H1 (cell line): ENCODE measurements at regions not wholly inside any gene's neighbourhood (a gene's known extent, or its start where the extent isn't known, plus 50 kb on each side); places are given as distances from the start of the nearest gene placed in this dataset.

Source experiments
- CTCF ChIA-PET: fragments of 300-600 bp; sonication (Branson Sonifier 250); formaldehyde crosslinking; loops from one replicate; lab custom pipeline; 2021; ENCODE audit not compliant: partially characterized antibody; lab: Charles Lee
- POLR2A ChIA-PET: fragments of 300-600 bp; sonication (Branson Sonifier 250); formaldehyde crosslinking; loops from one replicate; lab custom pipeline; 2021; ENCODE audit warnings: inconsistent platforms; ENCODE audit not compliant: partially characterized antibody; lab: Charles Lee
- DNase-seq, 2 experiments: peaks; one replicate each; pipeline versions ENCODE4 v3.0.0 to v3.0.0-alpha.2; 2010 to 2022; ENCODE audit warnings: low spot score in 2 of 2, low read depth in 1 of 2, mixed read lengths in 1 of 2
- FAIRE-seq: peaks from 2 replicates; lab custom pipeline; 2011; peaks lifted over from hg19 to GRCh38; lab: Jason Lieb, UNC
- H2AFZ ChIP-seq: 2 replicates; pipeline ENCODE4 v1.8.1; 2012; ENCODE audit warnings: low read length, inconsistent platforms
- H2AK5ac ChIP-seq: 2 replicates; pipeline ENCODE4 v1.6.1; 2013; ENCODE audit warnings: low read depth, low read length
- H2BK120ac ChIP-seq: replicated peaks from 2 replicates; pipeline ENCODE3; 2013; ENCODE audit warnings: low read depth, low read length, inconsistent platforms
- H2BK12ac ChIP-seq: 2 replicates; pipeline ENCODE4 v1.6.1; 2013; ENCODE audit warnings: low read depth, low read length
- H2BK15ac ChIP-seq: 2 replicates; pipeline ENCODE4 v1.6.1; 2013; ENCODE audit warnings: low read length
- H2BK20ac ChIP-seq: 2 replicates; pipeline ENCODE4 v1.6.1; 2013; ENCODE audit warnings: low read length
- H2BK5ac ChIP-seq: 2 replicates; pipeline ENCODE4 v1.6.1; 2013; ENCODE audit warnings: low read depth, low read length
- H3K14ac ChIP-seq: 2 replicates; pipeline ENCODE4 v1.6.1; 2013; ENCODE audit warnings: inconsistent platforms; ENCODE audit not compliant: insufficient read length
- H3K18ac ChIP-seq: 2 replicates; pipeline ENCODE4 v1.6.1; 2013; ENCODE audit warnings: low read length; ENCODE audit errors: extremely low read depth
- H3K23ac ChIP-seq: 2 replicates; pipeline ENCODE4 v1.6.1; 2013; ENCODE audit warnings: inconsistent platforms; ENCODE audit not compliant: insufficient read length
- H3K23me2 ChIP-seq: 2 replicates; pipeline ENCODE4 v1.6.1; 2013; ENCODE audit warnings: low read depth, low read length
- H3K27ac ChIP-seq: 2 replicates; pipeline ENCODE4 v1.6.1; 2011; ENCODE audit warnings: low read depth, low read length, inconsistent platforms
- H3K27me3 ChIP-seq, 4 experiments: replicated peaks in 1 of 4; 1 replicate in 1 of 4; 2 replicates in 3 of 4; pipeline versions ENCODE4 v1.6.1 to v1.8.1; 2011 to 2013; ENCODE audit warnings: low read length in 3 of 4, mild to moderate bottlenecking in 3 of 4, inconsistent platforms in 2 of 4, mixed read lengths in 2 of 4, moderate library complexity in 1 of 4; ENCODE audit not compliant: control insufficient read depth in 3 of 4, insufficient read depth in 3 of 4; ENCODE audit errors: extremely low read depth in 1 of 4
- H3K36me3 ChIP-seq, 4 experiments: 2 replicates each; pipeline versions ENCODE4 v1.6.1 to v1.8.1; 2011 to 2013; ENCODE audit warnings: mild to moderate bottlenecking in 4 of 4, low read length in 3 of 4, moderate library complexity in 2 of 4, control low read depth in 1 of 4, inconsistent platforms in 1 of 4; ENCODE audit not compliant: insufficient read depth in 4 of 4, control insufficient read depth in 2 of 4
- H3K4ac ChIP-seq: replicated peaks from 2 replicates; pipeline ENCODE3; 2013; ENCODE audit warnings: low read length, low read depth, mixed read lengths, inconsistent platforms; ENCODE audit not compliant: insufficient read length
- H3K4me1 ChIP-seq, 4 experiments: replicated peaks in 1 of 4; 1 replicate in 1 of 4; 2 replicates in 3 of 4; pipeline versions ENCODE4 v1.6.1 to v1.8.1; 2011 to 2013; ENCODE audit warnings: low read length in 3 of 4, inconsistent platforms in 2 of 4, mixed read lengths in 1 of 4; ENCODE audit not compliant: insufficient read depth in 4 of 4, control insufficient read depth in 3 of 4
- H3K4me2 ChIP-seq, 2 experiments: 2 replicates each; pipeline versions ENCODE4 v1.6.1 to v1.8.1; 2011 to 2013; ENCODE audit warnings: low read depth in 2 of 2, low read length in 2 of 2, control low read depth in 1 of 2, inconsistent platforms in 1 of 2, mild to moderate bottlenecking in 1 of 2; ENCODE audit not compliant: insufficient read depth in 1 of 2
- H3K4me3 ChIP-seq, 4 experiments: fragments of 200-600, 300-600 bp in 1 of 4; sonication (generic), shearing (Covaris generic), sonication (Bioruptor Twin) in 1 of 4; 2 replicates each; pipeline versions ENCODE4 v1.5.1 to v1.8.1; 2011 to 2016; ENCODE audit warnings: low read length in 4 of 4, low read depth in 3 of 4, control low read depth in 2 of 4, inconsistent platforms in 2 of 4, mild to moderate bottlenecking in 2 of 4, mixed read lengths in 1 of 4, moderate library complexity in 1 of 4; ENCODE audit not compliant: insufficient read depth in 2 of 4; ENCODE audit errors: extremely low read depth in 1 of 4
- H3K56ac ChIP-seq: replicated peaks from 2 replicates; pipeline ENCODE3; 2013; ENCODE audit warnings: low read depth, mild to moderate bottlenecking, mixed read lengths, low read length, inconsistent platforms; ENCODE audit not compliant: insufficient read length
- H3K79me1 ChIP-seq: 2 replicates; pipeline ENCODE4 v1.6.1; 2013; ENCODE audit warnings: low read depth, low read length, control low read depth
- H3K79me2 ChIP-seq, 2 experiments: 2 replicates each; pipeline versions ENCODE4 v1.6.1 to v1.8.1; 2012 to 2013; ENCODE audit warnings: low read length in 2 of 2, mild to moderate bottlenecking in 2 of 2, inconsistent platforms in 1 of 2; ENCODE audit not compliant: insufficient read depth in 2 of 2, control insufficient read depth in 1 of 2
- H3K9ac ChIP-seq, 4 experiments: replicated peaks in 1 of 4; 1 replicate in 1 of 4; 2 replicates in 3 of 4; pipeline versions ENCODE4 v1.6.1 to v1.8.1; 2011 to 2013; ENCODE audit warnings: low read depth in 3 of 4, low read length in 3 of 4, control low read depth in 2 of 4, mild to moderate bottlenecking in 2 of 4, moderate library complexity in 2 of 4, inconsistent platforms in 1 of 4; ENCODE audit errors: extremely low read depth in 1 of 4
- H3K9me3 ChIP-seq, 2 experiments: 2 replicates each; pipeline versions ENCODE4 v1.6.1 to v1.8.1; 2012 to 2013; ENCODE audit warnings: mild to moderate bottlenecking in 2 of 2, moderate library complexity in 2 of 2, control low read depth in 1 of 2, inconsistent platforms in 1 of 2, low read depth in 1 of 2, low read length in 1 of 2, mixed read lengths in 1 of 2; ENCODE audit not compliant: insufficient read depth in 2 of 2
- H4K20me1 ChIP-seq, 2 experiments: replicated peaks in 1 of 2; 2 replicates each; pipeline versions ENCODE3 to v1.8.1; 2011 to 2013; ENCODE audit warnings: inconsistent platforms in 2 of 2, low read length in 2 of 2, mild to moderate bottlenecking in 1 of 2; ENCODE audit not compliant: insufficient read depth in 2 of 2, control insufficient read depth in 1 of 2
- H4K5ac ChIP-seq: 2 replicates; pipeline ENCODE4 v1.6.1; 2013; ENCODE audit warnings: low read length, low read depth, mixed read lengths, inconsistent platforms; ENCODE audit not compliant: insufficient read length
- H4K8ac ChIP-seq: 2 replicates; pipeline ENCODE4 v1.8.0; 2013; ENCODE audit warnings: mild to moderate bottlenecking, moderate library complexity, low read length, inconsistent platforms; ENCODE audit not compliant: insufficient read depth; ENCODE audit errors: extremely low read depth
- H4K91ac ChIP-seq: replicated peaks from 2 replicates; pipeline ENCODE3; 2013; ENCODE audit warnings: low read length, mixed read lengths, inconsistent platforms; ENCODE audit not compliant: insufficient read length
- BCL11A ChIP-seq, 2 experiments: IDR thresholded peaks; one replicate each; pipeline ENCODE4 v1.6.1; 2011; ENCODE audit warnings: low read depth in 2 of 2, low read length in 2 of 2, mild to moderate bottlenecking in 2 of 2
- CHD2 ChIP-seq: IDR thresholded peaks from 2 replicates; pipeline ENCODE4 v1.6.1; 2012; ENCODE audit warnings: low read length, improper control_type of control experiment
- CREB1 ChIP-seq: IDR thresholded peaks from 2 replicates; pipeline ENCODE4 v1.6.1; 2012; ENCODE audit warnings: inconsistent platforms
- EGR1 ChIP-seq: IDR thresholded peaks from 2 replicates; pipeline ENCODE4 v1.6.1; 2011; ENCODE audit warnings: low read depth, low read length, borderline replicate concordance
- GTF2F1 ChIP-seq: IDR thresholded peaks from 2 replicates; pipeline ENCODE4 v1.6.1; 2012; ENCODE audit warnings: low read depth, low read length, improper control_type of control experiment, borderline replicate concordance
- JUN ChIP-seq: IDR thresholded peaks from 2 replicates; pipeline ENCODE4 v1.6.1; 2011; ENCODE audit warnings: low read depth, mild to moderate bottlenecking, improper control_type of control experiment, low read length
- KDM1A ChIP-seq: fragments of 200-600, 300-600 bp; sonication (generic); IDR thresholded peaks from 2 replicates; pipeline ENCODE4 v1.7.1; 2016; ENCODE audit warnings: mild to moderate bottlenecking, low read length, borderline replicate concordance
- NRF1 ChIP-seq: IDR thresholded peaks from 2 replicates; pipeline ENCODE4 v1.6.1; 2011; ENCODE audit warnings: mild to moderate bottlenecking, low read depth, low read length, improper control_type of control experiment
- POLR2AphosphoS5 ChIP-seq: IDR thresholded peaks from 2 replicates; pipeline ENCODE4 v1.6.1; 2011; ENCODE audit warnings: low read depth, low read length
- SRF ChIP-seq: IDR thresholded peaks from 2 replicates; pipeline ENCODE4 v1.6.1; 2011; ENCODE audit warnings: mild to moderate bottlenecking, low read depth, low read length, moderate library complexity
- TCF12 ChIP-seq: IDR thresholded peaks from 2 replicates; pipeline ENCODE4 v1.6.1; 2011; ENCODE audit warnings: low read depth, mild to moderate bottlenecking, low read length
- WGBS, 2 experiments: shearing (Covaris generic) in 1 of 2; methylation state at CpG; one replicate each; pipeline versions ENCODE4 v1.1.6 to v1.1.7; 2013 to 2015; ENCODE audit warnings: low lambda C conversion rate in 2 of 2, mixed read lengths in 2 of 2, inconsistent platforms in 1 of 2, low coverage in 1 of 2, missing lambda C conversion rate in 1 of 2; ENCODE audit not compliant: insufficient replicate concordance in 2 of 2, insufficient coverage in 1 of 2, insufficient read length in 1 of 2; ENCODE audit errors: extremely low coverage in 1 of 2, missing lambda C conversion rate in 1 of 2; 5-methylcytosine and 5-hydroxymethylcytosine counted together
- TF ChIP-seq, protein P1 (sequence below): IDR thresholded peaks from 2 replicates; pipeline ENCODE4 v1.6.1; 2012; ENCODE audit warnings: inconsistent platforms
- TF ChIP-seq, protein P2 (sequence below): IDR thresholded peaks from 2 replicates; pipeline ENCODE4 v1.6.1; 2012; ENCODE audit warnings: inconsistent platforms
- TF ChIP-seq, protein P3 (sequence below): IDR thresholded peaks from 2 replicates; pipeline ENCODE4 v1.6.1; 2012; ENCODE audit warnings: low read length, inconsistent platforms

- Histone ChIP-seq H4K5ac (no peak overlapping the region), H3K4me2 (no peak overlapping the region), H4K8ac (no peak overlapping the region), H2AK5ac (no peak overlapping the region), H2BK15ac (no peak overlapping the region), H3K9me3 (no peaks in the 10 kb centered on the region), H2AFZ (no peak overlapping the region), H3K4me3 (no peak overlapping the region), H3K18ac (no peak overlapping the region), H3K9ac (no peak overlapping the region), H2BK20ac (no peak overlapping the region), H4K91ac (no peak overlapping the region), H3K4me1 (no peaks in the 10 kb centered on the region), H3K14ac (no peak overlapping the region), H4K20me1 (no peaks in the 10 kb centered on the region), H3K27me3 (no peaks in the 10 kb centered on the region), H3K56ac (no peak overlapping the region), H2BK5ac (no peak overlapping the region), H3K27ac (no peak overlapping the region), H3K23ac (no peak overlapping the region), H2BK12ac (no peak overlapping the region), H3K36me3 (no peaks in the 10 kb centered on the region), H2BK120ac (no peak overlapping the region), H3K4ac (no peak overlapping the region), H3K79me1 (no peaks in the 10 kb centered on the region), H3K79me2 (no peaks in the 10 kb centered on the region), H3K23me2 (no peaks in the 10 kb centered on the region)
- FAIRE-seq = no peak
- POLR2A ChIA-PET = interaction anchor here (0.6 kb wide), 1 partner anchor 205 kb away, joined by 3 read pairs; no protein-coding TSS in a partner anchor
- no peak for DNase-seq
- CTCF ChIA-PET = interaction anchor here (1.2 to 1.5 kb wide), 2 partner anchors 11 to 17 kb away, joined by 3 read pairs; no protein-coding TSS in a partner anchor
- WGBS, 2 experiments = 92% methylated on average over 4 of the region's 4 CpGs; no CpG with 5 or more reads in 1 of the 2 experiments
- TF ChIP-seq, protein P1, sequence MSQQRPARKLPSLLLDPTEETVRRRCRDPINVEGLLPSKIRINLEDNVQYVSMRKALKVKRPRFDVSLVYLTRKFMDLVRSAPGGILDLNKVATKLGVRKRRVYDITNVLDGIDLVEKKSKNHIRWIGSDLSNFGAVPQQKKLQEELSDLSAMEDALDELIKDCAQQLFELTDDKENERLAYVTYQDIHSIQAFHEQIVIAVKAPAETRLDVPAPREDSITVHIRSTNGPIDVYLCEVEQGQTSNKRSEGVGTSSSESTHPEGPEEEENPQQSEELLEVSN = no peak
- TF ChIP-seq KDM1A (no peak), BCL11A (IDR thresholded peaks at IDR 0.05; ENCODE audit: low read depth in 2 of 2, low read length in 2 of 2) (no peak), POLR2AphosphoS5 (no peak), SRF (no peak), JUN (no peak), CREB1 (no peak), EGR1 (no peak), GTF2F1 (no peak), NRF1 (no peak), CHD2 (no peak), TCF12 (no peak)
- TF ChIP-seq, protein P2, sequence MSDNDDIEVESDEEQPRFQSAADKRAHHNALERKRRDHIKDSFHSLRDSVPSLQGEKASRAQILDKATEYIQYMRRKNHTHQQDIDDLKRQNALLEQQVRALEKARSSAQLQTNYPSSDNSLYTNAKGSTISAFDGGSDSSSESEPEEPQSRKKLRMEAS = no peak
- TF ChIP-seq, protein P3, sequence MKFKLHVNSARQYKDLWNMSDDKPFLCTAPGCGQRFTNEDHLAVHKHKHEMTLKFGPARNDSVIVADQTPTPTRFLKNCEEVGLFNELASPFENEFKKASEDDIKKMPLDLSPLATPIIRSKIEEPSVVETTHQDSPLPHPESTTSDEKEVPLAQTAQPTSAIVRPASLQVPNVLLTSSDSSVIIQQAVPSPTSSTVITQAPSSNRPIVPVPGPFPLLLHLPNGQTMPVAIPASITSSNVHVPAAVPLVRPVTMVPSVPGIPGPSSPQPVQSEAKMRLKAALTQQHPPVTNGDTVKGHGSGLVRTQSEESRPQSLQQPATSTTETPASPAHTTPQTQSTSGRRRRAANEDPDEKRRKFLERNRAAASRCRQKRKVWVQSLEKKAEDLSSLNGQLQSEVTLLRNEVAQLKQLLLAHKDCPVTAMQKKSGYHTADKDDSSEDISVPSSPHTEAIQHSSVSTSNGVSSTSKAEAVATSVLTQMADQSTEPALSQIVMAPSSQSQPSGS = no peak
Observed at GRCh38 chr7:45349090-45349489, 191.5 kb downstream of the RAMP3 start.
